T-helper 9 cell (primary cell): ENCODE measurements at regions not wholly inside any gene's neighbourhood (a gene's known extent, or its start where the extent isn't known, plus 50 kb on each side); places are given as distances from the start of the nearest gene placed in this dataset.
A peak's percentile ranks its signal among the peaks of the same experiment; 100 is the strongest.
"Not testable (repeated sequence)": the region's sequence is repeated elsewhere in the genome, so short reads cannot be mapped to it uniquely, and the experiment has no call there.

Experiments
- DNase-seq: peaks from one replicate; pipeline ENCODE4 v3.0.0-alpha.2; 2020

- no peak for DNase-seq
Measured at GRCh38 chr21:38115870-38116269, 140.9 kb upstream of the KCNJ15 start.

GRCh38 chr21:38119793-38120192 lies 137.0 kb upstream of the KCNJ15 start:
- DNase-seq: no peak

GRCh38 chr21:38120679-38120983 lies 136.2 kb upstream of the KCNJ15 start:
- not testable (repeated sequence) for DNase-seq

- no peak for DNase-seq
Measured at GRCh38 chr21:38120984-38121855, 135.6 kb upstream of the KCNJ15 start.

GRCh38 chr21:38121888-38122720 lies 134.7 kb upstream of the KCNJ15 start:
- DNase-seq: no peak

- DNase-seq: no peak
Measured at GRCh38 chr21:38123626-38124025, 133.2 kb upstream of the KCNJ15 start.

GRCh38 chr21:38126666-38127303 lies 130.0 kb upstream of the KCNJ15 start:
- no peak for DNase-seq

- DNase-seq: no peak
Measured at GRCh38 chr21:38129711-38130110, 127.1 kb upstream of the KCNJ15 start.

GRCh38 chr21:38133240-38133639 lies 123.6 kb upstream of the KCNJ15 start:
- DNase-seq: no peak

GRCh38 chr21:38134084-38134873 lies 122.5 kb upstream of the KCNJ15 start:
- DNase-seq: no peak

GRCh38 chr21:38136201-38136600 lies 120.6 kb upstream of the KCNJ15 start:
- DNase-seq: no peak

- DNase-seq: no peak
Measured at GRCh38 chr21:38139380-38140168, 117.2 kb upstream of the KCNJ15 start.

GRCh38 chr21:38140207-38140903 lies 116.4 kb upstream of the KCNJ15 start:
- no peak for DNase-seq

- DNase-seq: no peak
Measured at GRCh38 chr21:38142224-38142623, 114.6 kb upstream of the KCNJ15 start.

- DNase-seq: no peak
Measured at GRCh38 chr21:38144193-38144592, 112.6 kb upstream of the KCNJ15 start.

GRCh38 chr21:38145104-38145503 lies 111.7 kb upstream of the KCNJ15 start:
- DNase-seq: no peak

- DNase-seq: no peak
Measured at GRCh38 chr21:38147391-38147790, 109.4 kb upstream of the KCNJ15 start.

- DNase-seq: no peak
Measured at GRCh38 chr21:38148046-38148445, 108.7 kb upstream of the KCNJ15 start.

- DNase-seq: no peak
Measured at GRCh38 chr21:38151021-38151645, 105.7 kb upstream of the KCNJ15 start.

GRCh38 chr21:38156200-38156599 lies 100.6 kb upstream of the KCNJ15 start:
- DNase-seq: no peak

GRCh38 chr21:38159355-38159754 lies 97.4 kb upstream of the KCNJ15 start:
- peak; percentile 12 for DNase-seq
